DMS53 treated with DMSO at 0.1 percent for 48 hours (cell line): ENCODE measurements at regions not wholly inside any gene's neighbourhood (a gene's known extent, or its start where the extent isn't known, plus 50 kb on each side); places are given as distances from the start of the nearest gene placed in this dataset.

ENCODE experiments used
- DNase-seq: peaks from one replicate; lab custom pipeline; 2025; ENCODE audit not compliant: unreplicated experiment; lab: John Stamatoyannopoulos, UW

- no peak for DNase-seq
Measured at GRCh38 chrX:144790148-144790547, 457.2 kb upstream of the SPANXN1 start.

GRCh38 chrX:144791298-144791697 lies 456.0 kb upstream of the SPANXN1 start:
- DNase-seq, result no peak

GRCh38 chrX:144798972-144799371 lies 448.3 kb upstream of the SPANXN1 start:
- no peak for DNase-seq

GRCh38 chrX:144801786-144802185 lies 445.5 kb upstream of the SPANXN1 start:
- no peak for DNase-seq

- DNase-seq, result no peak
Measured at GRCh38 chrX:144809025-144809424, 438.3 kb upstream of the SPANXN1 start.

- DNase-seq, result no peak
Measured at GRCh38 chrX:144810539-144810938, 436.8 kb upstream of the SPANXN1 start.

GRCh38 chrX:144819406-144819805 lies 427.9 kb upstream of the SPANXN1 start:
- DNase-seq, result no peak

- no peak for DNase-seq
Measured at GRCh38 chrX:144840616-144841015, 406.7 kb upstream of the SPANXN1 start.

- DNase-seq, result no peak
Measured at GRCh38 chrX:144849141-144849540, 398.2 kb upstream of the SPANXN1 start.

GRCh38 chrX:144896323-144896722 lies 351.0 kb upstream of the SPANXN1 start:
- peak; percentile 25 for DNase-seq

- DNase-seq, result no peak
Measured at GRCh38 chrX:144901521-144901920, 345.8 kb upstream of the SPANXN1 start.

- DNase-seq, result no peak
Measured at GRCh38 chrX:144916785-144917184, 330.5 kb upstream of the SPANXN1 start.

GRCh38 chrX:144918936-144919335 lies 328.4 kb upstream of the SPANXN1 start:
- DNase-seq, result no peak

- DNase-seq, result no peak
Measured at GRCh38 chrX:144946666-144947065, 300.6 kb upstream of the SPANXN1 start.
